Kasumi-1 (cell line): ENCODE measurements at regions not wholly inside any gene's neighbourhood (a gene's known extent, or its start where the extent isn't known, plus 50 kb on each side); places are given as distances from the start of the nearest gene placed in this dataset.
"Not testable (repeated sequence)": the region's sequence is repeated elsewhere in the genome, so short reads cannot be mapped to it uniquely, and the experiment has no call there.

Source experiments
- DNase-seq, 2 experiments: peaks; one replicate each; lab custom pipeline; 2025; lab: John Stamatoyannopoulos, UW

DNA sequence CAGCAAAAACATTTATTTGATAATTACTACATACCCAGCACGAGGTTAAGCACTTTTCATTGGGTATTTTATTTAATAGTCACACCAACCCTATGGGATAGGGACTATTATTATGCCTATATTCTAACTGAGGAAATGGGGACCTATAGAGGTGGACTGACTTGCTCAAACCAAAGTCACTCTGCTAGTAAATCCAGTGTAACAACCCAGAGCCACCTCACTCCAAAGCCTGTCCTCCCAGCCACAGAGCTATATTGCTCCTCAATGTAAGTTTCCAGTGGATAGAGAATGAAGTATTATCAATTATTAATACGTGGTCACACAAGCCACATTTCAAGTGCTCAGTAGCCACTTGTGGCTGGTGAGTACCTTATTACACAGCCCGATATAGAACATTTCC is 97.5 kb downstream of the RGS2 start:
- no peak for DNase-seq

DNA sequence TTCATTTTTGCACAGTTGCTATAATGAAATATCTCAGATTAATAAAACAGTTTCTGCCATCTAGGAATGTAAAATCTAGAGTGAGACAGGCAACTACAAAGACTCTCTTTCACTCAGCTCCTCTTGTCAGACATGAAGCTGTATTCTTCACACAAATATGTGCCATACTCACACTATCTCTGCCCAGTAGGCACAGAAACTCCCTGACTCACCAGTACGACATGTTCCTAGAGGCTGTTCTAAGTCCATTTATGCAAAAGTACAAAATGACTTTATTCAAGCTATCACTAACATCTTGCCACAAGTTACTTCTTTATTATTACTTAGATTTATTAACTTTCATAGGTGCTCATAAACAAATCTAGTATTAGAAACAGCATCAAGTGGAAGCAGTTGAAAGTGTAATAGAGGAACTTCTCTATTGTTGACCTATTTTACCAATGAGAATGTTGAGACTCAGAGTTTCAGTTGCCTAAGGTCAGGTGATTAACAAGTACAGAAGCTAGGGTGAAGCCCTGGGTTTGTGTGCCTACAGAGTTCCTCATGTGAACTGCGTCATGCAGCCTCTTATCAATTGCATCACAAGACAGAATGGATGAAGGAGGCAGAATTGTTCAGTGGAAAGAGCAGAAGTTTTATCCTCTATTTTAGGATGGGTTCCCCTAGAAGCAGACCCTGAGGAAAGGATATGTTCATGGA is 98.9 kb downstream of the RGS2 start:
- no peak for DNase-seq

DNA sequence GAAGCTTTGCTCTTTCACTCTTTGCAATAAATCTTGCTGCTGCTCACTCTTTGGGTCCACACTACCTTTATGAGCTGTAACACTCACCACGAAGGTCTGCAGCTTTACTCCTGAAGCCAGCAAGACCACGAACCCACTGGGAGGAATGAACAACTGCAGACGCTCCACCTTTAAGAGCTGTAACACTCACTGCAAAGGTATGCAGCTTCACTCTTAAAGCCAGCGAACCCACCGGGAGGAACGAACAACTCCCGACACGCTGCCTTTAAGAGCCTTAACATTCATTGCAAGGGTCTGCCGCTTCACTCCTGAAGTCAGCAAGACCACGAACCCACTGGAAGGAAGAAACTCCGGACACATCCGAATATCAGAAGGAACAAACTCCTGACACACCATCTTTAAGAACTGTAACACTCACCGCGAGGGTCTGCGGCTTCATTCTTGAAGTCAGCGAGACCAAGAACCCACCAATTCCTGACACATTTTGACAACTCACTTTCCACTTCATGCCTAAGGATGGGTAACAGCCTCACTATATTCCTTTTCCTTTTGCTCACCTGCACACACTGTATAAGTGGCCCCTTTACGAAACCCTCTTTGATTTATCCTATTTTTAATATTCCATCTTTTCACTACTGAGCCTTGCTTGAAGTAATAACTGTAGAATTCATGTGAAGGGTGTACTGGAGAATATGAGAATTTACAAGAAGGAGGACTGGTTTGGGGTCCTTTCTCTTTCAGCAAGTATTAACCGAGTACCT is 103.2 kb downstream of the RGS2 start:
- not testable (repeated sequence) for DNase-seq

DNA sequence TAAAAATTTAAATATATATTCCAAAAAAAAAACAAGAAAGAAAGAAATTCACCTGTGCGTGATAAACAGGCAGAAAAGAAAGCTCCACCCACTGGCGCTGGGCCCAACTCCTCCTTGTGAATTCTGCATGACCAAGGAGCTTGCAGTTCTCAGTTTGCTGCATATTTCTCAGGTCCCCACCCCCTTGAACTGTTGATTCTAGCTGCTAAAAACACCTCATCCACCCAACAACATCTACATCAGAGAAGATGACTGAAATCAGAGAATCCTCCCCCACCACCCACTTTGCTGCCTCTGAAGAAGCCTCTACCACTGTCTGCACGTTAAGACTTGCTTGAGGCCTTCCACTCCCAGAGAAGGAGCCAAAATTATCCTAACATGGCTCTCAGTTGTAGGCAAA is 104.8 kb downstream of the RGS2 start:
- DNase-seq: no peak

DNA sequence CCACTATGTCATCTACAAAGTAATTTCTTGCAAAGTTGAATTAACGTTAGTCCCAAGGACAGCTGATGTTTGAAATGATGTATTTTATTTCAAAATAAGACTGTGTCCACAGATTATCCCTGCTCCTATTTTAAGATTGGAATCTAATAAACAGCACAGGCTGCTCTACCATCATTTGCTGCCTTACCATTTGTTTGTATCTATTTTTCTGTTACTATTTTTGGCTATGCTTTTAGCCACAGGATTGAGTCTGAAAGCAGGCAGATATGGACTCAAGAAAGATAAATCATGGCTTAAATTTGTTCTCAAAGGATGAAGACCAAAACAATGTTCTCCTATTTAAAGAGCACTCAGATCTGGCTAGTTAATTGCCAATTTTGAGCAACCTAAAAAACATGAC is 105.3 kb downstream of the RGS2 start:
- no peak for DNase-seq

DNA sequence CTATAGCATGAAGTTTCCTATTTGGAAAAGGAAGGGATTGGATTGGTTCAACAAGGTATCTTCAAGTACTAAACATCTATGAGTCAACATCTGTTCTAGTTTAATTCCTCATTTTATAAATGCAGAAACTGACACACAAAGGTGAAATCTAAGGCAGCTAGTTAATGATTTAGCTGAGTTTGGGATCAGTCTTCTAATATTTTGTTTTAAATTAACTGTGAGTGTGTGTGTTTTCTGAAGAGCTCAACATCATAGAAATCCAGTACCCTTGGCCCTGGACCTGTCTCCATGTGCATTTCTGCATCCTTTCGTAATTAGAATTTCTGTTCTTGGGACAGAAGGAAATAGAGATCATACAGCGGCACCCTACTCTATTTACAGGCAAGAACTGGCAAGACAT is 105.9 kb downstream of the RGS2 start:
- DNase-seq: no peak

DNA sequence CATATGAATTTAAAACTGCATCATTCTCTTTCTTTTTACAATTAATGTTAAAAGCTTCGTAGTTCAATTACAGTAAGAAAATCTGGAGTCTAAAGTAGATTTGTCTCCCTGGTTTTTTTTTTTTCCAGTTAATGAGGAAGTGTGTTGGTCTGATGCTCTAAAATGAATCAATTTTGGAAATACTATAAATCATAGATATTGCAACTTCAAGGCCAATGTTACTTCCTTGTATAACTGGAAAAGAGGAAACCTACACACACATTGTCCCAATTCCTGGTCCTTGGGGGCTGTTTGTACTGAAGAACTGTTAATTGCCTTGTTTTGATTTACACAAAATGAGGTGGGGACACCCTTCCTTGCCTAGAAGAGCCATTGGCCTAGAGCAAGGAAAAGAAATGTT is 107.2 kb downstream of the RGS2 start:
- no peak for DNase-seq

DNA sequence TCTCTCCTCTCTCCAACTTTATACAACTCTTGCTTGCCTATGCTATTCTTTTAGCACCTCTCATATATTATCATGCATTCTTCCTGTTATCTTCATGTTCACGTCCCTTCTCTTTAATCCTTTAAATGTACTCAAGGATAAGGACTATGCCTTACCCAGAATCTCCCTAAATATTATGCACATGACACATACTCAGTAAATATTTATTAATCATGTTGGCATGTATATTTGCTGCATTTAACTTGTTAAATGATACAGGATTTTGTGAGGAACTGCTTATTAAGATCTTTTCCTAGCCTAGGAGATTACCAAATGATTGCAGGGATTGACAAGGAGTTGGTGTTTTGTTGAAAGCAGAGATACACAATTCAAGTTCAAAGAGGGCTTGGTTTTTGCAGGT is 109.4 kb downstream of the RGS2 start:
- DNase-seq: no peak

DNA sequence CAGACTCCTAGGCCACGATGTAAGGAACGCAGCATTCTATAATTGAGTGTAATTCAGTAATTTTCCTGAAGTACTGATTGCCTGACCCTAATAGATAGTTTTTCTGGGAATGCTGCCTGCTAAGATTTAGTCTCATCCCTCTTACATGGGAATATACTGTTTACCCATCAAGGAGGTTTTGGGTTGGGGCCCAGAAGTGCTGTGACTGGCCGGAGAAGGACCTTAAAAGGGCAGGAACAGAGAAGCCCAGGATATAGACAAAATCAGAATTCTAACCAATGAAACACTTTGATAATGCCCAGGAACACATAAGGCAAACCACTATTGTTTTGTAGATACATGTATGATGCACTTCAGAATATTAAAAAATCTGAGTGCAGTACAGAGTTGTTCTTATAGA is 111.6 kb downstream of the RGS2 start:
- no peak for DNase-seq

DNA sequence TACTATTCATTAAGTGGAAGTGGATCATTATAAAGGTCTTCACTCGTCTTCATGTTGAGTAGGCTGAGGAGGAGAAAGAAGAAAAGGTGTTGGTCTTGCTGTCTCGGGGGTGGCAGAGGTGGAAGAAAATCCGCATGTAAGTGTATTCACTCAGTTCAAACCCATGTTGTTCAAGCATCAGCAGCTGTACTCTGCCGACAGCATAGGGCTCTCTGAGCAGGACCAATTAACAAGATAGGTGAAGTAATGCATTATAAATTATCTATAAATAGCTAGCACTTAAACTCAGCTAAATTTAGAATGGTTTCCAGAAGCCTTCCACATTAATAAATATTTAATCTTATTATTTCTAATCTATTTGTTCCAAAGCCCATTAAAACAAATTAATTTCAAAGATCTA is 116.8 kb downstream of the RGS2 start:
- DNase-seq: no peak

DNA sequence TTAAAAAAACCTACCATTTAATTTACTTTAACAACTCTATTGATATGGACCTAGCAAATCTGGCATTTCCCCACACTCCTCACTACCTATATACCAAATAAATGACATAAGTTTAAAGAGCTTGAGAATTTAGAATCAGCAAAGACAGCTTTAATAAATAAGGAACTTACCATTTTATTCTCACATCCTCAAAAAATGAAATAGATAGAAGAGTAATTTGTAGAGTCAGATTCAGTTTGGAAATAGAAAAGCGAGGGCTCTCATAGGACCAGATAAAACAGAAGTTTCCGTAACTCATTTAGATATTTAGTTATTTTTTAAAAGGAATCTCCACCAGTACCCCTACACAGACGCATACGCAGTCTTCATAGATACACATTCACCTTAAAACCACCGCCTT is 117.9 kb downstream of the RGS2 start:
- DNase-seq: no peak

DNA sequence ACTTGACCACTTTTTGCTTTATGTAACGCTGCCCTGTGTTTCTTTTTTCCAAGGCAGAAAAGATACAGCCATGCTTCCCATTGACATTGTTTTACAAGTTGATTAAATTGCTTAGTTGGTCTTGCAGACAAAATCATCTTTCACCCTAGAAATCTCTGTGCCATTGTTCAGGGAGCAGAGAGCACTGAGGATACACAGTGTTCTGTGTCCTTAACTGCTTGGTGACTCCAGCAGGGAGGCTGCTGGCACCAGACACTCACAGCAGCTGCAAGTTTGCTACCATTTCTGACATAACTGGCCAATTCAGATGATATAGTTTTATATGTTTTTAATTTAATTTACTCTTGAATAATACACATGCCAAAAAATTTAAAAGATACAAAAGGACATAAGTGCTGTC is 118.7 kb downstream of the RGS2 start:
- DNase-seq: no peak

DNA sequence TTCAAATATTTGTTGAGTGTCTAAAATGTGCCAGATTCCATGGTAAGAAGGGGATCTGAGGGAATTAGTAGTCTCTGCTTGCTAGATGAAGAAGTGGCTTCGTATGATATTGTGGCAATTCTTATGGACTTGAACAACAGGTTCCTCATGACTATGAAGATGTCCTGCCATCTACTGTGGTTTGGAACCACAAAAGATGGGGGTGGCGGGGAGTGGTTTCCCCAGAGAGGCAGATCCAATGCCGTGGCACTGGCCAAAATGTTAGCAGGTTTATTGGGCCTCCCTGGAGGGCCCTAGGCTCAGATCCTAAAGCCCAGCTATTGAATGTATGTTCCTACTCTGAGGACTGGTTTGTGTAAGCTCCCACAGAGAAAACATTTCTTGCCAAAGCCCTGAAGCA is 120.8 kb downstream of the RGS2 start:
- DNase-seq: no peak

DNA sequence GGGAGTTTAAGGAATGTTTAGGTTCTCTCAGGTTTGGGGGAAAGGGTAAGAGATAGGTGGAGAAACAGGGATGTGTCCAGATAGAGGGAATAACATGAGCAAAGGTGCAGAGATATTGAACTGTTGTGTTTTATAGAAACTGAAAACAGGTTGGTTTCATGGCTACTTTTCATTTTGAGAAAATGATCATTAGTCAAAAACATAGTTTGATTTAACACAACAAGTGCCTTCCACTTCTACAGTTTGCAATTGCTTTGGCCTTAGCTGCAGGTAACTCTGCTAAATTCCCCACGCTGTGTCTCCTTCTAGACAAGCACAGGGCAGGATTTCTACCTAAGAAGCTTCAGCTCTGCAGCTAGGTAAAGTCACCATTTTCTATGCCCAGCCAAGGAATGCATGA is 124.9 kb downstream of the RGS2 start:
- DNase-seq: no peak

DNA sequence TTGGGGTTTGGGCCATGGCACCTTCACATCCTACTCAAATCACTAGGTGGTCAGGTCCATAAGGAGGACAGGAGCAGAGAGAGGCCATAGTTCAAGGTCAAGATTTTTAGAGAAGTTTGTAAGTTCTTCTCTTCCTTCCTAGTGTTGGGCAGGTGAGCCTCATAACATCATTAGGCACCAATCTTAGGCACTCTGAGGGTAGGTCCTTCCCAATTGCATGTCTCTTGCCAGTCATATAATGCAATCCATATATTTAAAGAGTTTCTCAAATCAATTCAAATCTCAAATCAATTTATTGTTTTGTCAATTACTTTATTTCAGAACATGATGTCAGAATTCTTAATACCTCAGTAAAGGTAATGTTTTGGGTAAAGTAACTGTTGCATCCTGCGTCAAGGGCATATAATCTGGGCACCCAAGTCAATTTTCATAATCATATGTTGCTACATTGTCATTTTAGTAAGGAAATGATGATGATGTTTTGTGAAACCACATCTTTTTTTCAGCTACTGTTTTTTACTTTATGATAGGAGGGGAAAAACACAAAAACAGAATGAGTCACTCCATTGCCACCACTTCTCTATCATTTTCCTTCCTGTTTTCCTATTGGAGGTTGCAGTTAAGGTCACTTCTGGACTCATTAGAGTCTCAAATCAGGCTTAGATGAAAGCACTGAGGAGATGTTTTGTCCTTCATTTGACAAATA is 122.7 kb downstream of the UCHL5 start:
- DNase-seq: peak; percentile 7 to 38

DNA sequence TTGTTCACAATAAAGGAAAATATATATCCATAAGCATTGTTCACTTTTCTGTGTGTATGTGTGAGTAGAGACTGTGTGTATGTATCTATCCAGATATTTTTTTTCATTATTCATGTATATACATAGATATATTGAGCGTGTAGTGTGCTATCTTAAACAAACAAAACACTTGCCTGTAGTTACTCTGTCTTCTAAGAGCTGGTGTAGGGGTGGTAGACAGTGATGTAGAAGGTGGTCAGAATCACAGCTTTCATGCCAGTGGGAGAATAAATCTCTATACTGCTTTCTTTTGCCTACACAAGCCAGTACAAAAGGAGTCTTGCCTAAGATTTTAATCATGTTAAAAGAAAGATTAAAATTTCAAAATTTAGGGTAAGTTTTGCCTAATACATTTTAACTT is 122.0 kb downstream of the UCHL5 start:
- DNase-seq: no peak

DNA sequence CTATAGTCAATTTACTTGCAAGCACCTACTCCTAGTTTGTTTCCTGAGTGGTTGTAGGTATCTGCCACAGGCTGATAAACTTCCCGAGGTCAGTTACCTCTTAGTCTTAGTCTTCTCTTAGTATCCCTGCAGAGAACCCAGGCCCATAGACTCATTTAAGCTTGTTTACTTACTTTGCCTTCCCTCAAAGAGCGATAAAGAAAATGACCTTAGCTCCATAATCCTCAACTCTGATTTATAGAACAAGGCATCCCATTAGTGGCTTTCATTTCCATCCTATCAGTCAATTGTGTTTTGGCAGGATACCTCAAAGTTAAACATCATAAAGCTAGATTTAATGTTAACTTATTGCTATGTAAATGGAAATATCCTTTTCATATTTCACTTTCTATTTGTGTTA is 119.7 kb downstream of the UCHL5 start:
- DNase-seq: no peak

DNA sequence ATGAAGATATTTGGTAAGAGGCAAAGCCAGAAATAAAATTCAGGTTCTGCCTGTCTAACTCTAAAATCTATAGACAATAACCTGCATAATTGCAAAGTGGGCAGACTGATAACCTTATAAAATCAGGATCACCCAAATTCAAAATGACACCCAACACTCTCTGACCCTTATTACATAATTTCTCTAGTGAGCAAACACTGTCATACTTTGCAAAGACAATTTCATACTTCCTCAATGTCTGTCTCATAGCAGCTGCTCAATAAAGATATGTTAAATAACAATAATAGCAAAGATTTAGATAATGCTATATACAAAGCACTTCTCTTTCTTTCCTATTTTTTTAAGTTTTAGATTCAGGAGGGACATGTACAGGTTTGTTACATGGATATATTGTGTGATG is 118.5 kb downstream of the UCHL5 start:
- no peak for DNase-seq

DNA sequence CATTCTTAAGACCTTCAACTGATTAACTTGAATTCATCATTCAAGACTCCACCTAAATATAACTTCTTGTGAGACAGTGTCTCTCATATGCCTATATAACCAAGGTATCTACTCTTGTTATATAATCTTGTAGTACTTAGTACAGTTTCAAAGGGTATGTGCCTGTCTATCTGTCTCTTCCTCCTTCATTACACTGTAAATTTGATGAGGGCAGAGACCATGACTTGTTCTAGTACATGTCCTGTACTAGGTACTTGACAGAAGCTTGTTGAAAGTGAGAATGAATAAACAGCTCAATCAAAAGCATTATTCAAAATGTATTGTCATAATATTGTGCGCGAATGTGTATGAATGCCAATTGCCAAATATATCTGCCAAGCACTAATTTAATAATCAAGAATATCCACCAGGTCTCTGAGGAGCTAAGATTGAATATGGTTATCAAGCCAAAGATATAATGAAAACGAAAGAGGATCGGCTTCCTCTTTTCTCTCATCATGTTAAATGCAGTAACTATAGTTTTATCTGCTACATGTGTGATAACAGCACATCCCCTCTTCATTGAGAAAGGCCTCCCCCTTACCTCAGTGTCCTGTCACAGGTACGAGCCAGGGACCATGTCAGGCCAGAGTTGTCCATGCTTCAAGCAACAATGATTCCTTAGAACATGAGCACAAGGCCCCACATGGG is 117.3 kb downstream of the UCHL5 start:
- DNase-seq: no peak

DNA sequence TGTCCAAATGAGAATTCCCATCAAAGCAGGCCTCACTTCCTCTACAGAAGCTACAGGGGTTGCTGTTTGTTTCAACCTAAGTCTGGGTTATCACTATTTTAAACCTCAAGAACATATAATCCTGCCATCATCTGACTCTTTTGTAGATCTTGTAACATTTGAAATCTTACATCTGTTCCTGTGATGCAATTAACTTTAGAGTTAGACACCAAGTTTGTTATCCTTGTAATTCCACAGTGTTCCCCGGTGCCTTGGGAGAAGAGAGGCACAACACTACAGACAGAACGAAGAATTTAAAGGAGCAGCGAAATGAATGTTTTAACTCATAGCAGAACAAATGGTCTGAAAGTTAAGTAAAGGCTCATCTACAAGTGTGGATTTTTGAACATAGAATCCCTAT is 116.1 kb downstream of the UCHL5 start:
- DNase-seq: no peak

DNA sequence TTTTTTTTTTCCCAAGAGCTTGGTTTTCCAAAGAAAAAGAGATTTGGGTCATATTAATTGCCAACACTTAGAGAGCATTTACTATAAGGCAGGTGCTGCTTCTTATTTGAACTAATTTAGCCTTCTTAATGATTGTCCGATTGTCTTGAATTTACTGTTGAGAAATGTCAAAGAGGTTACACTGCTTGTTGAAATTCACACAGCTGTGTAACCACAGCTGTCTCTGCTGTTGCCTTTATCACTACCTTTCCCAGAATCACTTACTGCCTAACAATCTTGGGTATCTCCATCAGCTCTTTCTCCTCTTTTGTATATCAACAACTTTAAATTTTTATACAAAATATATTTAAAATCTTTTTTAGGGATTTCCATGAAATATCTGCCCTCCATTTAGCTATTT is 115.6 kb downstream of the UCHL5 start:
- no peak for DNase-seq

DNA sequence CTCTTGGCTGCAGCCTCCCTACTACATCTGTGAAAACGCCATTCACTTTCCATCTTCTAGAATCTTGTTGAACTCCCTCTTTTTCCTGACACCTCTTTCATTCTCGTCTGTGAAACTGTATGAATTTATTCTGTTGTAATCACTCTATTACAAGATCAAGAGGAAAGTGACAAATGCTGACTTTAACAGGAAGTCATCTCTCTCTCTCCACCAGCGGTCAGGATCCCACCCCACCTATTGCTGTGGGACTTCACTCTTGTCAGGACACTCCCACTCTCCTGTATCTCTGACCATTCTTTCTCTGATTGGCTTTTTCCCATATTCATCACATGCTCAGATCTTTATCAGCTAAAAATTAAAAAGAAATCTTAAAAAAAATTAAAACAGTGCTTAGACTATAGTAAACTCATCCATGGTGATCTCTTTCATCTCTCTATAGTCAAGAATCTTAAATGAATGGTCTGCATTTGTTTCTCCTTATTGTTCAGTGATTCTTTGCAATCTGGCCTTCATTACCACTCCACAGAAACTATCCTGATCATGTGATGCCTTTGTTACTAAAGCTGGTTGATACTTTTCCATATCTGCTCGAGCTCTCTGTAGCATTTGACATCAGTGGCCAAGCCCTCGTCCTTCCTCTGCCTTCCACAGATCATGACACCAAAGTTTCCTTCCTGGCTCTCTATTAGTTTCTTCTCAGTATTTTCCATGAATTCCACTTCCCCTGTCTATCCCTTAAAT is 113.6 kb downstream of the UCHL5 start:
- no peak for DNase-seq
